Body of pancreas (tissue), 4 donors: ENCODE measurements at regions not wholly inside any gene's neighbourhood (a gene's known extent, or its start where the extent isn't known, plus 50 kb on each side); places are given as distances from the start of the nearest gene placed in this dataset.

Experiments used
- ATAC-seq: fragments of 150-250 bp; one replicate; pipeline ENCODE4 v1.9.1; 2016
- DNase-seq, 4 donors: peaks; one replicate each; pipeline ENCODE4 v3.0.0-alpha.2; 2019
- H3K27ac ChIP-seq, 4 donors: fragments of 200-600 bp; sonication (generic); 1 replicate in 3 of 4; 2 replicates in 1 of 4; pipeline versions ENCODE4 v1.5.1 to v1.6.1; 2016 to 2019; ENCODE audit warnings: mild to moderate bottlenecking in 1 of 4, mixed read lengths in 1 of 4, moderate library complexity in 1 of 4
- H3K27me3 ChIP-seq, 2 donors: fragments of 200-600 bp; sonication (generic); one replicate each; pipeline ENCODE4 v1.6.0; 2016; ENCODE audit warnings: mild to moderate bottlenecking in 1 of 2
- H3K36me3 ChIP-seq, 2 donors: fragments of 200-600 bp; sonication (generic); replicated peaks in 1 of 2; 2 replicates each; pipeline ENCODE4 v1.5.1; 2016; ENCODE audit warnings: low read depth in 2 of 2; ENCODE audit not compliant: insufficient read depth in 1 of 2
- H3K4me1 ChIP-seq: fragments of 200-600 bp; sonication (generic); one replicate; pipeline ENCODE4 v1.6.0; 2016
- H3K4me3 ChIP-seq, 2 donors: fragments of 200-600 bp; sonication (generic); 1 replicate in 1 of 2; 2 replicates in 1 of 2; pipeline ENCODE4 v1.5.1; 2016 to 2019
- H3K9me3 ChIP-seq, 3 donors: fragments of 200-600 bp; sonication (generic); 1 replicate in 2 of 3; 2 replicates in 1 of 3; pipeline ENCODE4 v1.5.1; 2016
- POLR2A ChIP-seq, 3 donors: fragments of 450-650 bp; IDR thresholded peaks; one replicate each; pipeline ENCODE4 v1.6.1; 2016; ENCODE audit warnings: antibody characterized with exemption in 3 of 3, mild to moderate bottlenecking in 2 of 3
- WGBS, 2 donors: methylation state at CpG; one replicate each; pipeline ENCODE4 v1.1.5; 2017; 5-methylcytosine and 5-hydroxymethylcytosine counted together
- intact Hi-C: fragments of 100-400 bp; cut with DNase I; formaldehyde crosslinking; loops from one replicate; pipeline ENCODE4 v1.15.1; 2023
- TF ChIP-seq, protein P1 (sequence below), 7 experiments: fragments of 450-650 bp in 4 of 7; fragments of 200-600 bp in 3 of 7; sonication (generic) in 3 of 7; IDR thresholded peaks; one replicate each; pipeline ENCODE4 v1.5.1; 2016 to 2019; ENCODE audit warnings: antibody characterized with exemption in 7 of 7

GRCh38 chr5:161084115-161084514 lies 232.1 kb upstream of the ATP10B start:
- H3K36me3 ChIP-seq = no peaks in the 10 kb centered on the region
- no peaks in the 10 kb centered on the region for H3K9me3 ChIP-seq
- TF ChIP-seq, protein P1, sequence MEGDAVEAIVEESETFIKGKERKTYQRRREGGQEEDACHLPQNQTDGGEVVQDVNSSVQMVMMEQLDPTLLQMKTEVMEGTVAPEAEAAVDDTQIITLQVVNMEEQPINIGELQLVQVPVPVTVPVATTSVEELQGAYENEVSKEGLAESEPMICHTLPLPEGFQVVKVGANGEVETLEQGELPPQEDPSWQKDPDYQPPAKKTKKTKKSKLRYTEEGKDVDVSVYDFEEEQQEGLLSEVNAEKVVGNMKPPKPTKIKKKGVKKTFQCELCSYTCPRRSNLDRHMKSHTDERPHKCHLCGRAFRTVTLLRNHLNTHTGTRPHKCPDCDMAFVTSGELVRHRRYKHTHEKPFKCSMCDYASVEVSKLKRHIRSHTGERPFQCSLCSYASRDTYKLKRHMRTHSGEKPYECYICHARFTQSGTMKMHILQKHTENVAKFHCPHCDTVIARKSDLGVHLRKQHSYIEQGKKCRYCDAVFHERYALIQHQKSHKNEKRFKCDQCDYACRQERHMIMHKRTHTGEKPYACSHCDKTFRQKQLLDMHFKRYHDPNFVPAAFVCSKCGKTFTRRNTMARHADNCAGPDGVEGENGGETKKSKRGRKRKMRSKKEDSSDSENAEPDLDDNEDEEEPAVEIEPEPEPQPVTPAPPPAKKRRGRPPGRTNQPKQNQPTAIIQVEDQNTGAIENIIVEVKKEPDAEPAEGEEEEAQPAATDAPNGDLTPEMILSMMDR (IDR thresholded peaks at IDR 0.05) = no peak
- no peak for TF ChIP-seq POLR2A (IDR thresholded peaks at IDR 0.05)
- no peak overlapping the region for H3K4me3 ChIP-seq
- DNase-seq = no peak
- 47 to 53% methylated on average over 2 of the region's 2 CpGs for WGBS, 2 donors
- no peak overlapping the region for H3K27ac ChIP-seq
- intact Hi-C loops = no loop called here
- ATAC-seq = no peak
- no peaks in the 10 kb centered on the region for H3K27me3 ChIP-seq
- no peaks in the 10 kb centered on the region for H3K4me1 ChIP-seq

DNA sequence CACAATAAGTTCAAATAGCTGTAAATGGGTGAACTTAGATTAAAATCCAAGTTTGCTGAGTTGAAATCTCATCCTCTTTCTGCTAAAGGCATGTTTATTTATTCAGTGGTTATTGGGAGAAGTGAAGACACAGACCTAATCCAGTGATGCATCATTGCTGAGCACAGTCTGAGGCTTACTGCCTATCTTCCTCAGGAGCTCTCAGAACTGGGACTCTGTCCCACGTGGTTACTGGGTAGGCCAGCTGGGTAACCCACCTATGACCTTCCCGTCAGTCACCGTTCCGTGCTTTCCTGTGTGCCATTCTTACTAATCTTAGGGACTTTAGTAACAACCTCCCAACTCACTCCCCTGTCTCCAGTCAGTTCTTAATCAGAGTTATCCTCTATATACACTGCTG lies 226.8 kb upstream of the ATP10B start:
- ATAC-seq = no peak
- H3K9me3 ChIP-seq = no peaks in the 10 kb centered on the region
- TF ChIP-seq, protein P1 (IDR thresholded peaks at IDR 0.05) = no peak
- no peak for TF ChIP-seq POLR2A (IDR thresholded peaks at IDR 0.05)
- no peaks in the 10 kb centered on the region for H3K36me3 ChIP-seq
- WGBS, 2 donors = 15 to 25% methylated on average over 4 of the region's 4 CpGs
- no peak for DNase-seq
- no peak overlapping the region for H3K27ac ChIP-seq
- H3K4me1 ChIP-seq = no peaks in the 10 kb centered on the region
- no peaks in the 10 kb centered on the region for H3K27me3 ChIP-seq
- no peak overlapping the region for H3K4me3 ChIP-seq
- intact Hi-C loops = no loop called here

GRCh38 chr5:161077936-161078545 lies 226.0 kb upstream of the ATP10B start:
- no peak for TF ChIP-seq POLR2A (IDR thresholded peaks at IDR 0.05)
- TF ChIP-seq, protein P1 (IDR thresholded peaks at IDR 0.05) = no peak
- DNase-seq = no peak
- no peak overlapping the region for H3K4me3 ChIP-seq
- no peak for ATAC-seq
- no peaks in the 10 kb centered on the region for H3K9me3 ChIP-seq
- H3K27me3 ChIP-seq = no peaks in the 10 kb centered on the region
- 11 to 18% methylated on average over 2 of the region's 2 CpGs for WGBS, 2 donors
- no peaks in the 10 kb centered on the region for H3K4me1 ChIP-seq
- no peak overlapping the region for H3K27ac ChIP-seq
- intact Hi-C loops = no loop called here
- H3K36me3 ChIP-seq = no peaks in the 10 kb centered on the region

DNA sequence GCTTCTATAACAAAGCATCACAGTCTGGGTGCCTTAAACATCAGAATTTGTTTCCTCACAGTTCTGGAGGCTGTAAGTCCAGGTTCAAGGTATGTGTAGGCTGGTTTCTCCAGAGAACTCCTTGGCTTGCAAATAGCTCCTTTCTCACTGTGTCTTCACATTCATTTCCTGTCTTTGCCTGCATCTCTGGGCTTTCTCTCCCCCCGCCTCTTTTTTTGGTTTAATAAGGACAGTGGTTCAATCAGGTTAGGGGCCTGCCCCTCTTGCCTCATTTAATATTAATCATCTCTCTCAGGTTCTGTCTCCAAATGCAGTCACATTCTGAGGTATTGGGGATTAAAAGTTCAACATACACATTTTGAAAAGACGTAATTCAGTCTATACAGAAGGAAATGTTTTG lies 225.5 kb upstream of the ATP10B start:
- no peak overlapping the region for H3K27ac ChIP-seq
- ATAC-seq = no peak
- TF ChIP-seq POLR2A (IDR thresholded peaks at IDR 0.05) = no peak
- TF ChIP-seq, protein P1 (IDR thresholded peaks at IDR 0.05) = no peak
- DNase-seq = no peak
- intact Hi-C loops = no loop called here
- no peaks in the 10 kb centered on the region for H3K4me1 ChIP-seq
- 83 to 84% methylated on average over 2 of the region's 2 CpGs for WGBS, 2 donors
- no peaks in the 10 kb centered on the region for H3K9me3 ChIP-seq
- H3K4me3 ChIP-seq = no peak overlapping the region
- H3K27me3 ChIP-seq = no peaks in the 10 kb centered on the region
- no peaks in the 10 kb centered on the region for H3K36me3 ChIP-seq

GRCh38 chr5:161064781-161065180 lies 212.8 kb upstream of the ATP10B start:
- TF ChIP-seq POLR2A (IDR thresholded peaks at IDR 0.05) = no peak
- TF ChIP-seq, protein P1 (IDR thresholded peaks at IDR 0.05) = no peak
- H3K4me1 ChIP-seq = no peaks in the 10 kb centered on the region
- 38 to 49% methylated on average over 2 of the region's 2 CpGs for WGBS, 2 donors
- DNase-seq (no peak), ATAC-seq (no peak)
- no peaks in the 10 kb centered on the region for H3K9me3 ChIP-seq
- H3K36me3 ChIP-seq = no peaks in the 10 kb centered on the region
- H3K27ac ChIP-seq = no peak overlapping the region
- intact Hi-C loops = no loop called here
- no peaks in the 10 kb centered on the region for H3K27me3 ChIP-seq
- H3K4me3 ChIP-seq = no peak overlapping the region
